ENCODE measurements at regions not wholly inside any gene's neighbourhood (a gene's known extent, or its start where the extent isn't known, plus 50 kb on each side); places are given as distances from the start of the nearest gene placed in this dataset.
"Not testable (repeated sequence)": the region's sequence is repeated elsewhere in the genome, so short reads cannot be mapped to it uniquely, and the experiment has no call there.

- Histone ChIP-seq H2AFZ (ENCODE audit: low read depth, low read length, poor library complexity, severe bottlenecking) (no peak overlapping the region), H3K79me2 (ENCODE audit: insufficient read depth, low read length) (no peaks in the 10 kb centered on the region), H3K9me3 (ENCODE audit: control insufficient read depth in 1 of 2, insufficient read depth in 1 of 2, low read depth in 1 of 2, low read length in 2 of 2) (no peaks in the 10 kb centered on the region), H3K9ac (ENCODE audit: low read length) (no peak overlapping the region), H3K27ac (ENCODE audit: low read depth, low read length) (no peak overlapping the region), H3K9me2 (ENCODE audit: insufficient read depth) (no peaks in the 10 kb centered on the region), H3K4me1 (ENCODE audit: control insufficient read depth in 1 of 2, insufficient read depth in 2 of 2, low read length in 2 of 2) (peaks cover 0 to 6% of the 10 kb centered on the region in 2 experiments; a peak in 2 of 4 replicates), H4K20me1 (ENCODE audit: insufficient read depth) (no peaks in the 10 kb centered on the region), H3K27me3 (ENCODE audit: insufficient read depth, low read length) (no peaks in the 10 kb centered on the region), H3K4me3 (replicated peaks in 1 of 2; ENCODE audit: low read depth in 1 of 2, low read length in 2 of 2) (no peak overlapping the region), H3K36me3 (ENCODE audit: control insufficient read depth in 1 of 2, insufficient read depth in 2 of 2, low read length in 2 of 2) (no peaks in the 10 kb centered on the region), H3K4me2 (ENCODE audit: low read length) (no peak overlapping the region)
- POLR2A ChIA-PET: no interaction called here
- DNase-seq (ENCODE audit: low read depth, low spot score) (no peak), ATAC-seq (no peak)
- BruUV-seq (replicated peaks): no TSS peak
- TF ChIP-seq EZH2phosphoT487 (IDR thresholded peaks at IDR 0.05; ENCODE audit: borderline replicate concordance): no peak
- intact Hi-C loops (cut with micrococcal nuclease): no loop called here
- CTCF ChIA-PET: no interaction called here
- RAD21 ChIA-PET (ENCODE audit: low non-redundant PET in 1 of 2, low total read pairs in 2 of 2, uncharacterized antibody in 2 of 2, unreplicated experiment in 2 of 2): no interaction called here
These were observed 151.4 kb downstream of the BLID start for GRCh38 chr11:121964591-121964990.

DNA sequence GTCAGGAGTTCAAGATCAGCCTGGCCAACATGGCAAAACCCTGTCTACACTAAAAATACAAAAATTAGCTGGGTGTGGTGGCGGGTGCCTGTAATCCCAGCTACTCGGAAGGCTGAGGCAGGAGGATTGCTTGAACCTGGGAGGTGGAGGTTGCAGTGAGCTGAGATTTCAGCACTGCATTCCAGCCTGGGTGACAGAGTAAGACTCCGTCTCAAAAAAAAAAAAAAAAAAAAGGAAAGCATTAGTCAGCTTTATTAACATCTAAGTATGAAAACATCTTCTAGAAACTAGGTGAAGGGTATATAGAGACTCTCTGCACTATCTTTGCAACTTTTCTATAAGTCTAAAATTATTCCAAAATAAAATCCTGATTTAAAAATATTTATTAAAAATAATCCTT, 152.2 kb downstream of the BLID start:
- H3K27me3 ChIP-seq (ENCODE audit: insufficient read depth, low read length); H3K4me2 ChIP-seq (ENCODE audit: low read length); H3K4me1 ChIP-seq (ENCODE audit: control insufficient read depth in 1 of 2, insufficient read depth in 2 of 2, low read length in 2 of 2); H3K27ac ChIP-seq (ENCODE audit: low read depth, low read length); H2AFZ ChIP-seq (ENCODE audit: low read depth, low read length, poor library complexity, severe bottlenecking); RAD21 ChIA-PET (ENCODE audit: low non-redundant PET in 1 of 2, low total read pairs in 2 of 2, uncharacterized antibody in 2 of 2, unreplicated experiment in 2 of 2); H3K4me3 ChIP-seq (replicated peaks in 1 of 2; ENCODE audit: low read depth in 1 of 2, low read length in 2 of 2); H3K36me3 ChIP-seq (ENCODE audit: control insufficient read depth in 1 of 2, insufficient read depth in 2 of 2, low read length in 2 of 2); H3K9me2 ChIP-seq (ENCODE audit: insufficient read depth); H3K9ac ChIP-seq (ENCODE audit: low read length); CTCF ChIA-PET; POLR2A ChIA-PET; H3K79me2 ChIP-seq (ENCODE audit: insufficient read depth, low read length); intact Hi-C loops (cut with micrococcal nuclease); H3K9me3 ChIP-seq (ENCODE audit: control insufficient read depth in 1 of 2, insufficient read depth in 1 of 2, low read depth in 1 of 2, low read length in 2 of 2); H4K20me1 ChIP-seq (ENCODE audit: insufficient read depth); ATAC-seq; DNase-seq (ENCODE audit: low read depth, low spot score); BruUV-seq (replicated peaks): not testable (repeated sequence)

GRCh38 chr11:121961321-121961801, 154.7 kb downstream of the BLID start:
- H3K9ac ChIP-seq (ENCODE audit: low read length): no peak overlapping the region
- H3K9me2 ChIP-seq (ENCODE audit: insufficient read depth): no peaks in the 10 kb centered on the region
- peaks cover 0 to 6% of the 10 kb centered on the region in 2 experiments; a peak in 2 of 4 replicates for H3K4me1 ChIP-seq (ENCODE audit: control insufficient read depth in 1 of 2, insufficient read depth in 2 of 2, low read length in 2 of 2)
- no peak overlapping the region for H3K4me2 ChIP-seq (ENCODE audit: low read length)
- intact Hi-C loops (cut with micrococcal nuclease): no loop called here
- ATAC-seq: no peak
- TF ChIP-seq EGR1 (IDR thresholded peaks at IDR 0.05; ENCODE audit: low read depth) (no peak), EZH2phosphoT487 (IDR thresholded peaks at IDR 0.05; ENCODE audit: borderline replicate concordance) (no peak), MAX (IDR thresholded peaks at IDR 0.05) (no peak), ZNF274 (IDR thresholded peaks at IDR 0.05; ENCODE audit: low read depth, low read length) (no peak), ZFX (IDR thresholded peaks at IDR 0.05) (no peak), POLR2AphosphoS5 (IDR thresholded peaks at IDR 0.05; ENCODE audit: low read depth, low read length) (no peak), JUND (IDR thresholded peaks at IDR 0.05) (no peak), EZH2 (IDR thresholded peaks at IDR 0.05) (no peak), SIN3A (IDR thresholded peaks at IDR 0.05; ENCODE audit: low read depth) (no peak), SP1 (IDR thresholded peaks at IDR 0.05; ENCODE audit: low read depth) (no peak)
- ChIA-PET POLR2A (no interaction called here), CTCF (no interaction called here), RAD21 (ENCODE audit: low non-redundant PET in 1 of 2, low total read pairs in 2 of 2, uncharacterized antibody in 2 of 2, unreplicated experiment in 2 of 2) (no interaction called here)
- no peak for DNase-seq (ENCODE audit: low read depth, low spot score)
- H4K20me1 ChIP-seq (ENCODE audit: insufficient read depth): no peaks in the 10 kb centered on the region
- no peak overlapping the region for H3K27ac ChIP-seq (ENCODE audit: low read depth, low read length)
- no peak overlapping the region for H3K4me3 ChIP-seq (replicated peaks in 1 of 2; ENCODE audit: low read depth in 1 of 2, low read length in 2 of 2)
- no peaks in the 10 kb centered on the region for H3K79me2 ChIP-seq (ENCODE audit: insufficient read depth, low read length)
- no peaks in the 10 kb centered on the region for H3K9me3 ChIP-seq (ENCODE audit: control insufficient read depth in 1 of 2, insufficient read depth in 1 of 2, low read depth in 1 of 2, low read length in 2 of 2)
- no peak overlapping the region for H2AFZ ChIP-seq (ENCODE audit: low read depth, low read length, poor library complexity, severe bottlenecking)
- no peaks in the 10 kb centered on the region for H3K36me3 ChIP-seq (ENCODE audit: control insufficient read depth in 1 of 2, insufficient read depth in 2 of 2, low read length in 2 of 2)
- BruUV-seq (replicated peaks): no TSS peak
- H3K27me3 ChIP-seq (ENCODE audit: insufficient read depth, low read length): no peaks in the 10 kb centered on the region

Measured in HCT116 (cell line).